Mesenchymal stem cell (in vitro differentiated cells and primary cell): ENCODE measurements at regions not wholly inside any gene's neighbourhood (a gene's known extent, or its start where the extent isn't known, plus 50 kb on each side); places are given as distances from the start of the nearest gene placed in this dataset.

Source experiments
- DNase-seq: peaks from one replicate; pipeline ENCODE4 v3.0.0-alpha.2; 2013
- H2AFZ ChIP-seq: one replicate; pipeline ENCODE4 v1.6.1; 2013; ENCODE audit warnings: low read depth, mild to moderate bottlenecking, control low read depth, inconsistent platforms, low read length, moderate library complexity
- H2AK5ac ChIP-seq: 2 replicates; pipeline ENCODE4 v1.6.1; 2013; ENCODE audit warnings: low read length, moderate library complexity, mild to moderate bottlenecking, inconsistent platforms; ENCODE audit not compliant: severe bottlenecking
- H2BK120ac ChIP-seq: one replicate; pipeline ENCODE4 v1.6.1; 2013; ENCODE audit warnings: low read depth, mild to moderate bottlenecking, inconsistent platforms, low read length, moderate library complexity
- H2BK12ac ChIP-seq, 2 experiments: one replicate each; pipeline ENCODE4 v1.6.1; 2013; ENCODE audit warnings: inconsistent platforms in 2 of 2, low read length in 2 of 2, mild to moderate bottlenecking in 2 of 2, moderate library complexity in 2 of 2, control low read depth in 1 of 2
- H2BK15ac ChIP-seq: one replicate; pipeline ENCODE4 v1.6.1; 2013; ENCODE audit warnings: mild to moderate bottlenecking, low read depth, inconsistent platforms; ENCODE audit not compliant: poor library complexity, severe bottlenecking
- H2BK5ac ChIP-seq: 2 replicates; pipeline ENCODE4 v1.6.1; 2013; ENCODE audit warnings: low read depth, mild to moderate bottlenecking, low read length, control low read depth, inconsistent platforms; ENCODE audit not compliant: poor library complexity, severe bottlenecking
- H3K14ac ChIP-seq, 2 experiments: one replicate each; pipeline ENCODE4 v1.6.1; 2013; ENCODE audit warnings: inconsistent platforms in 2 of 2, low read length in 2 of 2, control low read depth in 1 of 2, mild to moderate bottlenecking in 1 of 2, moderate library complexity in 1 of 2
- H3K18ac ChIP-seq, 2 experiments: one replicate each; pipeline ENCODE4 v1.6.1; 2013; ENCODE audit warnings: inconsistent platforms in 2 of 2, low read length in 2 of 2, control low read depth in 1 of 2, low read depth in 1 of 2, mild to moderate bottlenecking in 1 of 2
- H3K23ac ChIP-seq, 2 experiments: one replicate each; pipeline ENCODE4 v1.6.1; 2013; ENCODE audit warnings: inconsistent platforms in 2 of 2, low read length in 2 of 2, mild to moderate bottlenecking in 2 of 2, moderate library complexity in 2 of 2, control low read depth in 1 of 2
- H3K27ac ChIP-seq: 2 replicates; pipeline ENCODE4 v1.5.1; 2013; ENCODE audit warnings: mild to moderate bottlenecking, moderate library complexity, low read length, control low read depth, inconsistent platforms; ENCODE audit not compliant: poor library complexity, severe bottlenecking
- H3K27me3 ChIP-seq, 2 experiments: 2 replicates each; pipeline versions ENCODE4 v1.6.1 to v1.7.0; 2013; ENCODE audit warnings: low read length in 2 of 2, mild to moderate bottlenecking in 2 of 2, moderate library complexity in 2 of 2, control low read depth in 1 of 2, inconsistent platforms in 1 of 2; ENCODE audit not compliant: control insufficient read depth in 1 of 2, insufficient read depth in 1 of 2
- H3K36me3 ChIP-seq, 2 experiments: 2 replicates each; pipeline versions ENCODE4 v1.6.1 to v1.7.0; 2013; ENCODE audit warnings: low read length in 2 of 2, control low read depth in 1 of 2, inconsistent platforms in 1 of 2, low read depth in 1 of 2, mild to moderate bottlenecking in 1 of 2; ENCODE audit not compliant: insufficient read depth in 2 of 2, control insufficient read depth in 1 of 2
- H3K4ac ChIP-seq, 2 experiments: one replicate each; pipeline ENCODE4 v1.6.1; 2013; ENCODE audit warnings: inconsistent platforms in 2 of 2, low read length in 2 of 2, mild to moderate bottlenecking in 2 of 2, moderate library complexity in 2 of 2, control low read depth in 1 of 2, low read depth in 1 of 2
- H3K4me1 ChIP-seq: 2 replicates; pipeline ENCODE4 v1.6.1; 2013; ENCODE audit warnings: low read depth, low read length, control low read depth; ENCODE audit not compliant: control insufficient read depth, insufficient read depth
- H3K4me2 ChIP-seq: 2 replicates; pipeline ENCODE4 v1.6.1; 2013; ENCODE audit warnings: low read length, mild to moderate bottlenecking, inconsistent platforms; ENCODE audit not compliant: poor library complexity, severe bottlenecking
- H3K4me3 ChIP-seq, 2 experiments: 2 replicates each; pipeline versions ENCODE4 v1.5.1 to v1.7.0; 2013; ENCODE audit warnings: low read length in 2 of 2, mild to moderate bottlenecking in 2 of 2, control low read depth in 1 of 2, low read depth in 1 of 2; ENCODE audit not compliant: insufficient read depth in 1 of 2
- H3K79me1 ChIP-seq: replicated peaks from 2 replicates; pipeline ENCODE4 v1.6.1; 2013; ENCODE audit warnings: mild to moderate bottlenecking, control low read depth, low read length, inconsistent platforms; ENCODE audit not compliant: poor library complexity, severe bottlenecking
- H3K9ac ChIP-seq: 2 replicates; pipeline ENCODE4 v1.7.0; 2013; ENCODE audit warnings: mild to moderate bottlenecking, low read length, moderate library complexity
- H3K9me3 ChIP-seq: 2 replicates; pipeline ENCODE4 v1.7.0; 2013; ENCODE audit warnings: mild to moderate bottlenecking, low read length; ENCODE audit not compliant: control insufficient read depth
- H4K8ac ChIP-seq: one replicate; pipeline ENCODE4 v1.6.1; 2013; ENCODE audit warnings: inconsistent platforms, mild to moderate bottlenecking, low read length, moderate library complexity
- H4K91ac ChIP-seq: one replicate; pipeline ENCODE4 v1.6.1; 2013; ENCODE audit warnings: mild to moderate bottlenecking, low read length, inconsistent platforms
- WGBS: methylation state at CpG from one replicate; pipeline ENCODE4 v1.1.7; 2013; ENCODE audit warnings: mixed read lengths; 5-methylcytosine and 5-hydroxymethylcytosine counted together

DNA sequence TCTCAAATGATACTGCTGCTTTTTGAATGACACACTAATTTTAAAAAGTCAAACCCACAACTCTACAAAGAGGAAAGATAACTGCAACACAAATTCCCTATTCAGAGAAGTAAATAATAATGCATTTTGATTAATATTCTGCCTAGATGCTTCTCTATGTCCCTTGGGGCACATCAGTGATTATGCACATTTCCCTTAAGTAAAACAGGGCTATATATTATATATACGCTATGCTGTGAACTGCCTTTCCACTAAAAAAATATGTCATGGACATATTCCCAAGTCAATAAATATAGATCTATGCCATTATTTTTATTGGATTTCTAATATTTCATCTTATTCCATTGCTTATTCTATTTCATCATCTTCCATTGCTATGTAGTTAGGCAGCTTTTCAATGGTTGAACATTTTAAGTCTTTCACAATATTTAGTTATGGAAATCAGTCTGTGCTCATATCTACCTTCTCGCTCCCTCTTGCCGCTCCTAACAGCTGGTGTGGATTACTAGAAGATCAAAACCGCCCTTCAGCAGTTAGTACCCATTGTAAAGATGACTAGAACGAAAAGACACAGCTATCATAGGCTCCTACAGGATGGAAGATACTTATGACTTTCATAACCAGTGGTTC lies 468.2 kb upstream of the GOT2 start:
- Histone ChIP-seq H3K4ac (no peak overlapping the region), H3K18ac (no peak overlapping the region), H3K4me3 (no peak overlapping the region), H3K36me3 (no peaks in the 10 kb centered on the region), H2AFZ (no peak overlapping the region), H2BK5ac (no peak overlapping the region), H3K4me1 (no peaks in the 10 kb centered on the region), H3K27me3 (no peaks in the 10 kb centered on the region), H3K4me2 (no peak overlapping the region), H3K9me3 (no peaks in the 10 kb centered on the region), H4K8ac (no peak overlapping the region), H3K23ac (no peak overlapping the region), H3K9ac (no peak overlapping the region), H4K91ac (no peak overlapping the region), H2BK15ac (no peak overlapping the region), H2BK12ac (no peak overlapping the region), H3K14ac (no peak overlapping the region), H3K27ac (no peak overlapping the region), H3K79me1 (no peaks in the 10 kb centered on the region), H2BK120ac (no peak overlapping the region), H2AK5ac (no peak overlapping the region)
- no peak for DNase-seq
- WGBS = 75% methylated on average over 4 of the region's 5 CpGs

DNA sequence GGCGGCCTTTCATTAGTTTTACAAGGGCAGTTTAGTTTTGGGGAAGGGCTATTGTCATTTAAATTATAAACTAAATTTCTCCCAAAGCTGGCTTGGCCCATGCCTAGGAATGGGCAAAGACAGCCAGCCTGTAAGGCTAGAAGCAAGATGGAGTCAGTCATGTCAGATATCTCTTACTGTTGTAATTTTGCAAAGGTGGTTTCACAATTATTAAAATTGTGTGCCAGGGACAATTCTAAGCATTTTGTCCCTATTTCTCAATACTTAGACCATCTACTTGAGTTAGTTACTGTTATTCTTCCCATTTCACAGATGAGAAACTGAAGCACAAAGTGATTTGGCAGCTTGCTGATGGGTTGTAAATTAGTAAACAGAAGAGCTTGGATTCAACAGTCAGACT lies 467.7 kb upstream of the GOT2 start:
- no peaks in the 10 kb centered on the region for H3K79me1 ChIP-seq
- H2BK12ac ChIP-seq = no peak overlapping the region
- no peak overlapping the region for H4K8ac ChIP-seq
- H3K9ac ChIP-seq = no peak overlapping the region
- no peak for DNase-seq
- H3K4ac ChIP-seq = no peak overlapping the region
- no peaks in the 10 kb centered on the region for H3K36me3 ChIP-seq
- H3K18ac ChIP-seq = no peak overlapping the region
- no peak overlapping the region for H3K4me3 ChIP-seq
- no peak overlapping the region for H2BK5ac ChIP-seq
- H2AK5ac ChIP-seq = no peak overlapping the region
- H2BK15ac ChIP-seq = no peak overlapping the region
- no peak overlapping the region for H4K91ac ChIP-seq
- WGBS = no CpG with 5 or more reads among the region's 1 CpG
- no peak overlapping the region for H2AFZ ChIP-seq
- no peak overlapping the region for H3K27ac ChIP-seq
- H3K14ac ChIP-seq = no peak overlapping the region
- no peak overlapping the region for H2BK120ac ChIP-seq
- no peaks in the 10 kb centered on the region for H3K9me3 ChIP-seq
- H3K27me3 ChIP-seq = no peaks in the 10 kb centered on the region
- H3K4me1 ChIP-seq = no peaks in the 10 kb centered on the region
- no peak overlapping the region for H3K23ac ChIP-seq
- H3K4me2 ChIP-seq = no peak overlapping the region

DNA sequence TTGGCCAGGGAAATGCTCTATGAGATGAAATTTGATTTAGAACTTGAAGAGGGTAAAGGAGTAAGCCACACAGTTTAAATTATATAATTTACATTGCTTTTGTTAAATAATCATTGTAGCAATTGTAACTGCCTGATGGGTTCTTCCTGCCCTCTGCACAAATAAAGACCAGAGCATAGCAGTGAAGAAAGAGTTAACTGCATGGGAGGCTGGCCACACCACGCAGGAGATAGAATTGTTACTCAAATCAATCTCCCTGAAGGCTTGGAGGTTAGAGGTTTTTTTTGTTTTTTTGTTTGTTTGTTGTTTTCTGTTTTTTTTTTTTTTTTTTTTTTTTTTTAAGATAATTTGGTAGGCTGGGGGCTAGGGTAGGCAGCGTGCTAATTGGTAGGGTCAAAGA lies 467.0 kb upstream of the GOT2 start:
- no peak overlapping the region for H3K4me2 ChIP-seq

DNA sequence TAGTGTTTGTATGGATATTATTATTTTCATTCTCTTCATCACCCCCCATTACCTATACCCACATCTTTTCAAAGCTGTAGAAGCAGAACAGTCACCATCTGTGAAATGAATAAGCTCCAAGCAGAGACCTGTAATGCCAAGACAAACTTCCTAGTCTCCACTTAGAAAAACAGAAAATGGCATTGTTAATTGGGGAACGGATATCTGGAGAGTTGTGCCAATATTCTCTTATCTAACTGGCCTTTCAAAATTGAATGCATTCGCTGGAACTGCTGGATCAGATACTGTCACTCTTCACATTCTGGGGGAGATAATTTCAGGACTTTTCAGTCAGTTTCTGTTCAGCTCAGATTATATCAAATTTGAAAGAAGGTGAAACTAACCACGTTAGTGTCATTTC lies 464.4 kb upstream of the GOT2 start:
- H3K36me3 ChIP-seq = no peaks in the 10 kb centered on the region
- no peak overlapping the region for H3K4me2 ChIP-seq
- H2AFZ ChIP-seq = no peak overlapping the region
- H3K23ac ChIP-seq = no peak overlapping the region
- no peak overlapping the region for H2AK5ac ChIP-seq
- H4K91ac ChIP-seq = no peak overlapping the region
- no peak overlapping the region for H2BK5ac ChIP-seq
- no peak overlapping the region for H2BK15ac ChIP-seq
- no peak overlapping the region for H3K9ac ChIP-seq
- H4K8ac ChIP-seq = no peak overlapping the region
- H3K79me1 ChIP-seq = no peaks in the 10 kb centered on the region
- H3K27me3 ChIP-seq = no peaks in the 10 kb centered on the region
- no peak overlapping the region for H3K4me3 ChIP-seq
- WGBS = 78% methylated on average over 2 of the region's 3 CpGs
- no peak for DNase-seq
- no peaks in the 10 kb centered on the region for H3K9me3 ChIP-seq
- no peak overlapping the region for H3K18ac ChIP-seq
- no peak overlapping the region for H2BK120ac ChIP-seq
- no peak overlapping the region for H2BK12ac ChIP-seq
- H3K14ac ChIP-seq = no peak overlapping the region
- H3K4ac ChIP-seq = no peak overlapping the region
- H3K4me1 ChIP-seq = no peaks in the 10 kb centered on the region
- no peak overlapping the region for H3K27ac ChIP-seq

More for the DNA sequence above, 467.0 kb upstream of the GOT2 start:
- Histone ChIP-seq H2AK5ac (no peak overlapping the region), H3K9ac (no peak overlapping the region), H3K18ac (no peak overlapping the region), H3K4me1 (no peaks in the 10 kb centered on the region), H3K23ac (no peak overlapping the region), H3K36me3 (no peaks in the 10 kb centered on the region), H3K4me3 (no peak overlapping the region), H3K9me3 (no peaks in the 10 kb centered on the region), H3K14ac (no peak overlapping the region), H2AFZ (no peak overlapping the region), H4K8ac (no peak overlapping the region), H2BK15ac (no peak overlapping the region), H2BK12ac (no peak overlapping the region), H2BK5ac (no peak overlapping the region), H4K91ac (no peak overlapping the region), H3K79me1 (no peaks in the 10 kb centered on the region), H3K4ac (no peak overlapping the region), H3K27me3 (no peaks in the 10 kb centered on the region), H2BK120ac (no peak overlapping the region), H3K27ac (no peak overlapping the region)
- DNase-seq = no peak
- 26% methylated on average over 2 of the region's 2 CpGs for WGBS
